GM12864 (cell line): ENCODE measurements at regions not wholly inside any gene's neighbourhood (a gene's known extent, or its start where the extent isn't known, plus 50 kb on each side); places are given as distances from the start of the nearest gene placed in this dataset.

Source experiments
- DNase-seq: peaks from one replicate; pipeline ENCODE4 v3.0.0-alpha.2; 2011; ENCODE audit warnings: low read depth
- H3K4me3 ChIP-seq: 2 replicates; pipeline ENCODE4 v1.5.1; 2011; ENCODE audit warnings: mild to moderate bottlenecking, low read depth, low read length, control low read depth
- CTCF ChIP-seq: IDR thresholded peaks from 2 replicates; pipeline ENCODE4 v1.5.1; 2011; ENCODE audit warnings: low read depth, mild to moderate bottlenecking, moderate library complexity, low read length, control low read depth, inconsistent platforms; ENCODE audit errors: missing control alignments

- peak; percentile 34 for DNase-seq
- no peak for TF ChIP-seq CTCF
- H3K4me3 ChIP-seq = no peak overlapping the region
These were observed 89.1 kb upstream of the MBOAT2 start for GRCh38 chr2:9092383-9093282.

DNA sequence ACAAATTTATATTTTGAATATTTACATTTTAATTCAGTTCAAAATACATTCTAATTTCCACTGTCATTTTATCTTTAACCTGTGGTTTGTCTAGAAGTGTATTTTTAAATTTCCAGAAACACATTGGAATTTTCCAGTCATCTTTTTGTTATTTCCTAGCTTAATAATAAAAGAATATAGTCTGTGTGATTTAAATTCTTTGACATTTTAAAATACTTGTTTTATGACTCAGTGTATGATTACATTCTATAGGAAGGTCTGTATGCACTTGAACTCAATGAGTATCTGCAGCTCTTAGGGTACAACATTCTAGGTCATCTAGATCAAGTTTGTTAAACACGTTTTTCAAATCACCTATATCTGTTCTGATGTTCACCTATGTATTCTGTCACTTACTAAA lies 88.3 kb upstream of the MBOAT2 start:
- DNase-seq = no peak
- TF ChIP-seq CTCF = no peak
- no peak overlapping the region for H3K4me3 ChIP-seq

DNA sequence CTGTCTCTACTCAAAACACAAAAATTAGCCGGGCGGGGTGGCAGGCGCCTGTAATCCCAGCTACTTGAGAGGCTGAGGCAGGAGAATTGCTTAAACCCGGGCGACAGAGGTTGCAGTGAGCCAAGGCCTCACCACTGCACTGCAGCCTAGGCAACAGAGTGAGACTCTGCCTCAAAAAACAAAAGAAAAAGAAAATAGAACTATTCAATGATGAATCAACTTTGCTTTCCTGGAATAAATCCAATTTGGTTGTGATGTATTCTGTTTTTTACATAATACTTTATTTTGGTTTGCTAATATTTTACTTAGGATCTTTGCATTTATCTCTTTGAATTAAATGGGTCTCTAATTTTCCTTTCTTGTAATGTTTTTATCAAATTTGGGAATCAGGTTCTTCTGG lies 86.3 kb upstream of the MBOAT2 start:
- DNase-seq = no peak
- H3K4me3 ChIP-seq = no peak overlapping the region
- TF ChIP-seq CTCF = no peak

DNA sequence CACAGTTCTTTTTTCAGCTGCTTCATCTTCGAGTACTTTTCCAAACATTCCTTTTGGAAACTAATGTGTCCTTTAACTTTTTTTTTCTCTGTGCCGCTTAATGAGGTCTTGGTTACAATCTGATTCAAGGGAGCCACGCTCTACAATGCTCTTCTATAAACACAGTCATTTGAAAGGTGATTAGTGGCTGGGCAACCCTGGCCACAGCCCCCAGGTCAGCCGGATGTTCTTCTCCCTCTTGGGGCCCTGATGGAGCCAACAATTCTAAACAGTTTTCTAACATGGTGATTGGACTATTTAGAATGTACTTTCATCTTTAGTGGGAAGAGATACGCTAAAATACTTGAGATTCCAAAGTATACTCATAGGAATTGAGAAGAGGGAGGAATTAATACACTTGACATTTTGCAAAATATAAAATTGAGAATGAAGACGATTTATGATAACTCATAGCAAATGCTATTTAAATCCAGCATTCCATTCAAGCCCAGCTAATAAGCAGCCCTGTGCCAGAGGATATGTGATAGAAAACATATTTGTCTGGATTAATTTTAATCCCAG lies 83.7 kb upstream of the MBOAT2 start:
- DNase-seq = no peak
- no peak overlapping the region for H3K4me3 ChIP-seq
- no peak for TF ChIP-seq CTCF

- DNase-seq = no peak
- TF ChIP-seq CTCF = no peak
- H3K4me3 ChIP-seq = no peak overlapping the region
These were observed 83.0 kb upstream of the MBOAT2 start for GRCh38 chr2:9086465-9086864.

DNA sequence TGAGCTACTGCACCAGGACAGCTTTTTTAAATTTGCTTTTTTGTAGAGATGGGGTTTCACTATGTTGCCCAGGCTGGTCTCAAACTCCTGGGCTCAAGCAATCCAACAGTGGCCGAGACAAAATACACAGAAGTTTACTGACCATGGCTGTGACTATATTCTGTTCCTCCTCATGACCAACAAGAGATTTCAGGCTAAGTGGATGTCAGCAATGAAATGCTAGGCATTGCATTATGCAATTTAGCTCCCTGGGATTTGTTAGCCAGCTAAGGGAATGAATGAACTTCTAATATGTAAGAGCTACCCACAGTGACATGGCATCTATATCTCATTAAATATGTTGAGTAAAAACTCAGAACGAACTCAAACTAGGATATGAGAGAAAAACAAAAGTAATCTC lies 81.9 kb upstream of the MBOAT2 start:
- DNase-seq = no peak
- TF ChIP-seq CTCF = no peak
- H3K4me3 ChIP-seq = no peak overlapping the region
